GM23248 (cell line): ENCODE measurements at regions not wholly inside any gene's neighbourhood (a gene's known extent, or its start where the extent isn't known, plus 50 kb on each side); places are given as distances from the start of the nearest gene placed in this dataset.

Source experiments
- DNase-seq: peaks from one replicate; pipeline ENCODE4 v3.0.0-alpha.2; 2015
- H2AFZ ChIP-seq: fragments of 200-600 bp; sonication (generic); 2 replicates; pipeline ENCODE4 v1.6.1; 2016; ENCODE audit warnings: antibody characterized with exemption
- H3F3A ChIP-seq: fragments of 200-600 bp; sonication (generic); 2 replicates; pipeline ENCODE4 v1.6.1; 2016; ENCODE audit warnings: mild to moderate bottlenecking, antibody characterized with exemption, mixed run types; ENCODE audit not compliant: insufficient read depth
- H3K27ac ChIP-seq: fragments of 200-600 bp; sonication (generic); 2 replicates; pipeline ENCODE4 v1.5.1; 2016; ENCODE audit warnings: mild to moderate bottlenecking
- H3K27me3 ChIP-seq: fragments of 200-600 bp; sonication (generic); replicated peaks from 2 replicates; pipeline ENCODE4 v1.6.1; 2016; ENCODE audit warnings: mild to moderate bottlenecking; ENCODE audit not compliant: insufficient read depth
- H3K36me3 ChIP-seq: fragments of 200-600 bp; sonication (generic); 2 replicates; pipeline ENCODE4 v1.6.1; 2016; ENCODE audit warnings: low read depth, mild to moderate bottlenecking
- H3K4me1 ChIP-seq: fragments of 200-600 bp; sonication (generic); 2 replicates; pipeline ENCODE4 v1.6.1; 2016; ENCODE audit warnings: mild to moderate bottlenecking; ENCODE audit not compliant: insufficient read depth
- H3K4me2 ChIP-seq: fragments of 200-600 bp; sonication (generic); one replicate; pipeline ENCODE4 v1.6.1; 2016; ENCODE audit warnings: mild to moderate bottlenecking; ENCODE audit not compliant: unreplicated experiment
- H3K4me3 ChIP-seq: fragments of 200-600 bp; sonication (generic); 2 replicates; pipeline ENCODE4 v1.5.1; 2016; ENCODE audit warnings: mild to moderate bottlenecking
- H3K79me2 ChIP-seq: fragments of 200-600 bp; sonication (generic); 2 replicates; pipeline ENCODE4 v1.6.1; 2016; ENCODE audit warnings: mild to moderate bottlenecking; ENCODE audit not compliant: insufficient read depth
- H3K9ac ChIP-seq: fragments of 200-600 bp; sonication (generic); 2 replicates; pipeline ENCODE4 v1.6.1; 2016; ENCODE audit warnings: mild to moderate bottlenecking
- H3K9me2 ChIP-seq: fragments of 200-600 bp; sonication (generic); 2 replicates; pipeline ENCODE4 v1.6.1; 2016; ENCODE audit warnings: mixed run types, mild to moderate bottlenecking, moderate library complexity; ENCODE audit not compliant: insufficient read depth
- H3K9me3 ChIP-seq: fragments of 200-600 bp; sonication (generic); one replicate; pipeline ENCODE4 v1.6.1; 2017; ENCODE audit warnings: low read depth
- H4K20me1 ChIP-seq: fragments of 200-600 bp; sonication (generic); 2 replicates; pipeline ENCODE4 v1.6.0; 2016; ENCODE audit not compliant: insufficient read depth
- EZH2 ChIP-seq: fragments of 200-600 bp; sonication (generic); IDR thresholded peaks from 2 replicates; pipeline ENCODE4 v1.6.1; 2018; ENCODE audit warnings: antibody characterized with exemption, mild to moderate bottlenecking; ENCODE audit not compliant: insufficient read depth, poor library complexity, severe bottlenecking
- EZH2phosphoT487 ChIP-seq: fragments of 200-600 bp; sonication (generic); IDR thresholded peaks from 2 replicates; pipeline ENCODE4 v1.6.1; 2018; ENCODE audit warnings: antibody characterized with exemption, moderate library complexity, mild to moderate bottlenecking, low read depth; ENCODE audit not compliant: insufficient read depth
- WGBS, 2 experiments: methylation state at CpG; one replicate each; pipeline ENCODE4 v1.1.6; 2015 to 2017; ENCODE audit warnings: low lambda C conversion rate in 2 of 2, low coverage in 1 of 2; ENCODE audit errors: missing lambda C conversion rate in 2 of 2; 5-methylcytosine and 5-hydroxymethylcytosine counted together
- in situ Hi-C: fragments of 300-500 bp; cut with MboI; formaldehyde crosslinking; loops from 2 replicates; pipeline ENCODE4 v1.15.0; 2020

- no peak for TF ChIP-seq EZH2
- no peak for TF ChIP-seq EZH2phosphoT487
- Histone ChIP-seq H3K4me2 (no peak overlapping the region), H3K9me2 (no peaks in the 10 kb centered on the region), H3K27ac (no peak overlapping the region), H3F3A (peaks cover 8% of the 10 kb centered on the region; the same call in 1 of the 2 replicates), H3K9me3 (no peaks in the 10 kb centered on the region), H2AFZ (no peak overlapping the region), H3K9ac (no peak overlapping the region), H3K4me3 (no peak overlapping the region), H3K36me3 (no peaks in the 10 kb centered on the region), H3K4me1 (no peaks in the 10 kb centered on the region), H3K79me2 (no peaks in the 10 kb centered on the region), H4K20me1 (no peaks in the 10 kb centered on the region), H3K27me3 (no peaks in the 10 kb centered on the region)
- 0% methylated on average over 1 of the region's 1 CpG for WGBS, 2 experiments
- no peak for DNase-seq
- in situ Hi-C loops = no loop called here
Measured at GRCh38 chr1:170376801-170377385, 155.1 kb upstream of the GORAB start.

GRCh38 chr1:170377440-170377839, 154.5 kb upstream of the GORAB start:
- Histone ChIP-seq H3K27ac (no peak overlapping the region), H3F3A (peaks cover 8% of the 10 kb centered on the region; the same call in 1 of the 2 replicates), H4K20me1 (no peaks in the 10 kb centered on the region), H3K4me2 (no peak overlapping the region), H3K79me2 (no peaks in the 10 kb centered on the region), H3K27me3 (no peaks in the 10 kb centered on the region), H3K9ac (no peak overlapping the region), H3K4me1 (no peaks in the 10 kb centered on the region), H3K9me3 (no peaks in the 10 kb centered on the region), H2AFZ (no peak overlapping the region), H3K9me2 (no peaks in the 10 kb centered on the region), H3K4me3 (no peak overlapping the region), H3K36me3 (no peaks in the 10 kb centered on the region)
- no peak for DNase-seq
- in situ Hi-C loops = no loop called here
- 90 to 100% methylated on average over 1 of the region's 1 CpG for WGBS, 2 experiments
- TF ChIP-seq EZH2 (no peak), EZH2phosphoT487 (no peak)

- no peaks in the 10 kb centered on the region for H4K20me1 ChIP-seq
- H2AFZ ChIP-seq = no peak overlapping the region
- WGBS, 2 experiments = 16 to 25% methylated on average over 1 of the region's 1 CpG
- H3F3A ChIP-seq = peaks cover 8% of the 10 kb centered on the region; the same call in 1 of the 2 replicates
- H3K9me3 ChIP-seq = no peaks in the 10 kb centered on the region
- H3K79me2 ChIP-seq = no peaks in the 10 kb centered on the region
- TF ChIP-seq EZH2phosphoT487 = no peak
- TF ChIP-seq EZH2 = no peak
- in situ Hi-C loops = no loop called here
- H3K9me2 ChIP-seq = no peaks in the 10 kb centered on the region
- no peaks in the 10 kb centered on the region for H3K4me1 ChIP-seq
- no peaks in the 10 kb centered on the region for H3K36me3 ChIP-seq
- H3K4me2 ChIP-seq = no peak overlapping the region
- H3K9ac ChIP-seq = no peak overlapping the region
- no peak overlapping the region for H3K4me3 ChIP-seq
- no peak for DNase-seq
- H3K27ac ChIP-seq = no peak overlapping the region
- H3K27me3 ChIP-seq = no peaks in the 10 kb centered on the region
Measured at GRCh38 chr1:170377896-170378634, 153.9 kb upstream of the GORAB start.

GRCh38 chr1:170385750-170386149, 146.2 kb upstream of the GORAB start:
- TF ChIP-seq EZH2phosphoT487 (no peak), EZH2 (no peak)
- in situ Hi-C loops = no loop called here
- Histone ChIP-seq H3K36me3 (no peaks in the 10 kb centered on the region), H3K4me1 (no peaks in the 10 kb centered on the region), H3K27me3 (no peaks in the 10 kb centered on the region), H3K9me2 (no peaks in the 10 kb centered on the region), H3K9ac (no peak overlapping the region), H3K27ac (no peak overlapping the region), H3K79me2 (no peaks in the 10 kb centered on the region), H3K9me3 (no peaks in the 10 kb centered on the region), H3K4me3 (no peak overlapping the region), H4K20me1 (no peaks in the 10 kb centered on the region), H2AFZ (no peak overlapping the region), H3F3A (no peaks in the 10 kb centered on the region), H3K4me2 (no peak overlapping the region)
- no peak for DNase-seq
- WGBS, 2 experiments = 63 to 81% methylated on average over 2 of the region's 2 CpGs
